GM21390 (cell line): ENCODE measurements at regions not wholly inside any gene's neighbourhood (a gene's known extent, or its start where the extent isn't known, plus 50 kb on each side); places are given as distances from the start of the nearest gene placed in this dataset.

Experiments used
- ATAC-seq: cut with Tn5 transposase; IDR thresholded peaks from one replicate; pipeline ENCODE4 v1.9.1; 2021; ENCODE audit not compliant: unreplicated experiment

DNA sequence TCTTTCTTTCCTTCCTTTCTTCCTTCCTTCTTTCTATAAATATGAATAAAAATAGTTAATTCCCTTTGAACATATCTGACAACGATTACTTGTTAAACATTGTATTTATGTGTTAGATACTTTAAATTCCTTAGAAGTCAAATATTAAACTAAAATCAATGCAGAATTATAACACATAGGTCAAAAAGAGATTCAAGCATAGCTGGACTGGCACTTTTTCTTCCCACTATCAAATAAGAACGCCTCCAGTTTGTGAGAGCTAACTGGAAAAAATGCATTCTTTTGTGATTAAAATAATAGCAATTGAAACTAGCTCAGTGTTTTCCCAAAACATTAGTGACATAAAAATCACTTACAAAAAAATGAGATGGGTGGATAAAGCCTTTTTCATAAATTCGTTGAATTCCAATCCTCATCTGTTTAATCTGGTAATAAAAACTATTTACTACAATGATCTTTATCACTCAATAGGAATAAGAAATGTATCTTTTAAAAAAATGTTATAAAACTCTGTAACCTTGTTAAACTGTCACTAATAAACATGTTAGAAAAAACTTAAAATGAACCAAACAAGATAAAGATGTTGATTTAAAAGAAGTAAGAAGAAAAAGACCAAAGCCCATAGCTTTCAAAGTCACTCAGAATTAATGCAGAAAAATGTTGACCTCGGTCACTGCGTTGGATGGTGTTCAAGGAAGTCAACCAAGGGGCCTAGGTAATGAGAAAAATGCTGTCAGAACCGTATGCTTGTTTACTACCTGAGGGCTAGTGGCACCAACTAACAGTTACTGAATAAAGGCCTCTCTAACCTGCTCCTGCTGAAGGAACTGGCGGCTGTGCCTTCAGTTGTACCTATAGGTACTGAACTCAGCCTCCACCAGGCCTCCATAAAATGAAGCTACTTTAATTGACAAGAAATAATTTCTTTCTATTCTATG lies 1039.5 kb upstream of the SLC10A2 start:
- ATAC-seq: no peak

- ATAC-seq: no peak
These were observed 1033.5 kb upstream of the SLC10A2 start for GRCh38 chr13:104099750-104100149.

GRCh38 chr13:104098421-104098820 lies 1032.2 kb upstream of the SLC10A2 start:
- ATAC-seq: no peak

GRCh38 chr13:104086759-104087158 lies 1020.5 kb upstream of the SLC10A2 start:
- ATAC-seq: no peak

- ATAC-seq: no peak
These were observed 1020.0 kb upstream of the SLC10A2 start for GRCh38 chr13:104086210-104086609.

DNA sequence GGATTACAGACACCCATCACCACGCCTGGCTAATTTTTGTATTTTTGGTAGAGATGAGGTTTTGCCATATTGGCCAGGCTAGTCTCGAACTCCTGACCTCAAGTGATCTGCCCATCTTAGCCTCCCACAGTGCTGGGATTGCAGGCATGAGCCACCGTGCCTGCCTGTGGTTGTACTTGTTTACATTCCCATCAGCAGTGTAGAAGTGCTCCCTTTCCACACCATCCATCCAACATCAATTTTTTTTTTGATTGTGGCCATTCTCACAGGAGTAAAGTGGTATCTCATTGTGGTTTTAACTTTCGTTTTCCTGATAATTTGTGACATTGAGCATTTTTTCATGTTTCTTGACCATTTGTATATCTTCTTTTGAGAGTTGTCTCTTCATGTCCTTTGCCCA lies 1019.4 kb upstream of the SLC10A2 start:
- ATAC-seq: no peak

DNA sequence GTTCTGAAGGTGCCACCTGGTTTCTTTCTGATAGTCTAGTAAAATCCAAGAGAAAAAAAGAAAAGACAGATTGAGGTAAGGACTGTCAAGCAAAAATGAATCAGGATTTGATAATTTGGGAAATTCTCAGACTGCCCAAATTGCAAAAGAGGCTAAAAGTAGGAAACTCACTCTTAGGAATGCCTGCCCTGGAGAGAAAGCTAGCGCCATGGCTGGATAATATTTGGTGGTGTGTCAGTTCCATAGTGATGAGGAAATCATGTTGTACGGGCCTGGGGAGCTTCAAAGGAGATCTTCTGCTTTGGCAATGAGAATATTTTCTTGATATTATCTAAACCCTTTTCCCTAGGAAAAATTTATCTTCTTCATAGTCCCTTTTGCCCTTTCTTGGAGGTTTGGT lies 1008.1 kb upstream of the SLC10A2 start:
- ATAC-seq: no peak

- ATAC-seq: no peak
These were observed 1005.6 kb upstream of the SLC10A2 start for GRCh38 chr13:104071806-104072205.

GRCh38 chr13:104065328-104065727 lies 999.1 kb upstream of the SLC10A2 start:
- ATAC-seq: no peak

DNA sequence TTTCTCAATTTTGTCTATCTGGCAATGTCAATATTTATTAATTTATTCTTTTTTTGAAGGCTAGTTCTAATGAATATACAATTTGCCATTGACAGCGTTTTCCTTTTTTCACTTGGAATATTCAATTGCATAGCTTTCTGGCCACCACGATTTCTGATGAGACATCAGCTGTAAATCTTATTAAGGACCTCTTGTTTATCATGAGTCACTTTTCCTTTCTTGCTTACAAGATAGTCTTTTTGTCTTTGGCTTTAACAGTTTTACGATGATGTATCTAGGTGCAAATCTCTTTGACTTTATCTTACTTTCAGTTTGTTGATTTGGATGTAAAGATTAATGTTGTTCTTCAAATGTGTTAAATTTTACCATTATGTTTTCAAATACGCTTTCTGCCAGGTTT lies 991.6 kb upstream of the SLC10A2 start:
- no peak for ATAC-seq

GRCh38 chr13:104045907-104046306 lies 979.7 kb upstream of the SLC10A2 start:
- no peak for ATAC-seq

DNA sequence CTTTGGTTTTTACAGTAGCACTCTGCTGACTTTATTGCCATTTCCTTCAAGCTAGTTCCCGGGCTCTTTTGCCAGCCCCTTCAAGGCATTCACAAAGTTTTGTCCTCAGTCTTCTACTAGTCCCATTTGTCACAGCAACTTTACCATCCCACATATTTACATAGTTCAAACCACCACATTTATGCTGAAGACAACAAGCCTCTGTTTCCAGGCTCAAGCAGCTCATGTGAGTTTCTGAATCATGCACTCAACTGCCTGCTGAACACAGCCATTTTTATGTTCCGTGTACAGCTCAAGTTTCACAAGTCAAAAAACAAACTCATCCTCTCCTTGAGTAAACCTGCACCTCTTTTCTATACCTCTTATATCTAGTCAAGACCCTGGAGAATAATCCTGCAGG lies 977.0 kb upstream of the SLC10A2 start:
- ATAC-seq: no peak

DNA sequence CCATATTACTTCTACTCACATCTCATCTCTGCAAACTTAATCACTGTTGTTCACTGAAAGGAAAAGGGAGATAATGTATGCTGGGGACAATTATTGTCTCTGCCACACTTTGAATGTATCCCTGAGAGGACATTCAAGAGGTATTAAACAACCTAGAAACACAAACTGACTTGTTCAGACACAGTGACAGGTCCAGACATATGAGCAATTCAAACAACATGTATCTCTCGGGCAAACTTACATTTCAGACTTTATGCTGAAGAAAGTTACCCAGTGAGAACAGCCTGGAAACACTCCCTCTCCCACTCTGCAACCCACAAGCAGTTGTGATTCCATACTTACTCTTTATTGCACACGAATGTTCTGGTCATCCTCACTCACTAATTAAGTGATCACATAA lies 968.7 kb upstream of the SLC10A2 start:
- no peak for ATAC-seq

DNA sequence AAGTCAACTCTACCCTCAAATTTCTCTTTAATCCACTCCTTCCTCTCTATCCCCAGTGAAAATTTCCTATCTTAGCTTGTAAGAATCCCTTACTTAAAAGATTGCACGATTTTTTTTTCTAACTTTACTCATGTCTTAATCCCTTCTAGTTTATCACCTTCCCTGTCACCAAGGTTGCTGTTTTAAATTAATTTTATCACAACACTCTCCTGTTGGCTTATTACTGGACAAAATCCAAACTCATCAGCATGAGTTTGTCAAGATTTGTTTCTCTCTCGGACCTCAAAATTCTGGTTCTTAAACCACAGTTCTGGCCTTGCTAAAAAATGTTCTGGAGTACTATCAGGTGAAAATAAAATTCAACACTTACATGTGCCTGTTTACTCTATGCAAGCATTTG lies 959.1 kb upstream of the SLC10A2 start:
- ATAC-seq: no peak

- no peak for ATAC-seq
These were observed 958.4 kb upstream of the SLC10A2 start for GRCh38 chr13:104024416-104025170.

- no peak for ATAC-seq
These were observed 955.7 kb upstream of the SLC10A2 start for GRCh38 chr13:104021806-104022397.

DNA sequence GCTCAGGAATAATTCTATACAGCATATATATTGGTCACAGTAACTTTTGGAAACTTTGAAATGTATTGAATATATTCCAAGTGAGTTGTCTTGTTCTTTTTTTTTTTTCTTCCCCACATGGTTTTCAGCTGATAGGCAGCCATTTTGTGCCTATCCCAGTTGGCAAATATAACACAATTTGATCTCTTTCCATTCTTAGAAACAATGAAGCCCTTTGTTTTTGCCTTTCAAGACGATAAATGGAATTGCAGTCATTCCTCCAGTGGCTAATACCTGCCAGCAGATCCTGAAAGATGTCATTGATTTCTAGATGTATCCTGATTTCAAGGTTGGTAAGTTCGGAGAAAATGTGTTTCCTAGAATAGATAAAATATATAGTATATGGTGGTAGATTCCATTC lies 951.1 kb upstream of the SLC10A2 start:
- ATAC-seq: no peak

DNA sequence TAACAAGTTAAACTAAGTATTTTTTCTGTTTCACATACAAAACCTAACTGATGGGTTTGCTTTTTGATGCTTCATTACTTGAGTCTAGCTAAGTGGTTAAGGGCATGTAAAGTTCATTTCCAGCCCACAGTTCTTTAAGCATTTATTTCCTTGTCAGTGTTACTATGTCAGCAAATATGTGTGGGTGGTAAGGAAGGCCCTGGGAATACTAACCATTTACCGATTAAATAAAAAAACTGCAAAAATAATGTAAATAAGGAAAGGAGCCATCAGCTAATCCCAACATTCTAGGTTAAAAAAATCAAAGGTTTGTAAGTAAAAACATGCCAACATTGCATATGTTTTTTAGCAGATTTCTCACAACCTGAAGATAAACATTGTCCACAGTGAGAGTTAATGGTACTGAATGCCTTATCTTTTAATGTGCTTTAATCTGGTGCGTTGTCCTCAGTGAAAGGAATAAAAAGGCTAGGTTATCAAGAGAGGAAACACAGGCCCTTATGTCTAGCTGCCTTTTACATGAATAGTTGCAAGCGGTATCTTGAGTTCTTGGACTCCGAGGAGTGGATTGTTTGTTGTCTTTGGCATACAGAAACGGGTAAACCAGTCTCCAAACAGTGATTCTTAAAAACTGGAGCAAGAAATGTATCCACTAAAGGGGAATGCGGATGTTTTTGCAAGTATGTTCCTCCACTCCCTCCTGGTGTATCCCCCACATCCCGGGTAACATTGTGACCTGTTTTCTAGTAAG lies 949.6 kb upstream of the SLC10A2 start:
- no peak for ATAC-seq

GRCh38 chr13:104014803-104015645 lies 948.8 kb upstream of the SLC10A2 start:
- ATAC-seq: no peak
